GM19025 (cell line): ENCODE measurements at regions not wholly inside any gene's neighbourhood (a gene's known extent, or its start where the extent isn't known, plus 50 kb on each side); places are given as distances from the start of the nearest gene placed in this dataset.

Source experiments
- ATAC-seq: cut with Tn5 transposase; IDR thresholded peaks from one replicate; pipeline ENCODE4 v1.9.1; 2021; ENCODE audit warnings: mild to moderate bottlenecking, low read depth, moderate library complexity; ENCODE audit not compliant: unreplicated experiment

GRCh38 chr5:61817472-61818326 lies 485.6 kb downstream of the ZSWIM6 start:
- ATAC-seq, result no peak

- no peak for ATAC-seq
Measured at GRCh38 chr5:61820836-61821235, 485.2 kb upstream of the KIF2A start.

- ATAC-seq, result no peak
Measured at GRCh38 chr5:61821561-61821960, 484.4 kb upstream of the KIF2A start.

- ATAC-seq, result no peak
Measured at GRCh38 chr5:61822584-61822983, 483.4 kb upstream of the KIF2A start.

- no peak for ATAC-seq
Measured at GRCh38 chr5:61823065-61823464, 482.9 kb upstream of the KIF2A start.

- ATAC-seq, result no peak
Measured at GRCh38 chr5:61823781-61824180, 482.2 kb upstream of the KIF2A start.

- ATAC-seq, result no peak
Measured at GRCh38 chr5:61824396-61824795, 481.6 kb upstream of the KIF2A start.

GRCh38 chr5:61827445-61827975 lies 478.5 kb upstream of the KIF2A start:
- ATAC-seq, result no peak

- no peak for ATAC-seq
Measured at GRCh38 chr5:61828856-61829255, 477.1 kb upstream of the KIF2A start.

GRCh38 chr5:61831736-61832135 lies 474.3 kb upstream of the KIF2A start:
- ATAC-seq, result no peak

- no peak for ATAC-seq
Measured at GRCh38 chr5:61837788-61838187, 468.2 kb upstream of the KIF2A start.

- ATAC-seq, result no peak
Measured at GRCh38 chr5:61840361-61840760, 465.6 kb upstream of the KIF2A start.

GRCh38 chr5:61842840-61843239 lies 463.2 kb upstream of the KIF2A start:
- no peak for ATAC-seq

GRCh38 chr5:61850696-61851095 lies 455.3 kb upstream of the KIF2A start:
- ATAC-seq, result no peak

GRCh38 chr5:61854531-61854930 lies 451.5 kb upstream of the KIF2A start:
- ATAC-seq, result no peak

- no peak for ATAC-seq
Measured at GRCh38 chr5:61860978-61861377, 445.0 kb upstream of the KIF2A start.

- peak; percentile 63 for ATAC-seq
Measured at GRCh38 chr5:61866930-61867329, 439.1 kb upstream of the KIF2A start.

- ATAC-seq, result no peak
Measured at GRCh38 chr5:61869333-61869732, 436.7 kb upstream of the KIF2A start.

GRCh38 chr5:61878471-61878870 lies 427.5 kb upstream of the KIF2A start:
- ATAC-seq, result no peak

- ATAC-seq, result no peak
Measured at GRCh38 chr5:61881821-61882487, 424.1 kb upstream of the KIF2A start.

GRCh38 chr5:61882901-61883500 lies 423.0 kb upstream of the KIF2A start:
- ATAC-seq, result no peak
